ENCODE measurements at regions not wholly inside any gene's neighbourhood (a gene's known extent, or its start where the extent isn't known, plus 50 kb on each side); places are given as distances from the start of the nearest gene placed in this dataset.

DNA sequence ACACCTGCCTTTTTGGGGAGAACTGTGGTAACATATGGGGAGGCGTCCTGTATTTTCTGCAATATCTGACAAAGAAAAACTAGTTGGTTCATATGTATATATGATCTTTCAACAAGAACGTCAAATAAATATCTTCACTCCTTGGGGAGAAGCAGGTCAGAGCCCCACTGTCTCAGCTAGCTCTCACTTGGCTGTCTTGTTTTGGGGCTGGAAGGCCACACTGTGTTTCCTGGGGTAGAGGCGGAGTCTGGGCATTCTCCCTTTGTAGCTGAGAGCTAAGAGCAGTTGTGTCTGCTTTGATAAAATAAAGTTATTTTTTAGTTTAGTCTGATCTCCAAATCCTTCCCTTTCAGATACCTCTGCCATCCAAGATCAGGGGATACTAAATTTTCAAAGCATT, 83.9 kb upstream of the IGFBP3 start:
- TF ChIP-seq, protein P1, sequence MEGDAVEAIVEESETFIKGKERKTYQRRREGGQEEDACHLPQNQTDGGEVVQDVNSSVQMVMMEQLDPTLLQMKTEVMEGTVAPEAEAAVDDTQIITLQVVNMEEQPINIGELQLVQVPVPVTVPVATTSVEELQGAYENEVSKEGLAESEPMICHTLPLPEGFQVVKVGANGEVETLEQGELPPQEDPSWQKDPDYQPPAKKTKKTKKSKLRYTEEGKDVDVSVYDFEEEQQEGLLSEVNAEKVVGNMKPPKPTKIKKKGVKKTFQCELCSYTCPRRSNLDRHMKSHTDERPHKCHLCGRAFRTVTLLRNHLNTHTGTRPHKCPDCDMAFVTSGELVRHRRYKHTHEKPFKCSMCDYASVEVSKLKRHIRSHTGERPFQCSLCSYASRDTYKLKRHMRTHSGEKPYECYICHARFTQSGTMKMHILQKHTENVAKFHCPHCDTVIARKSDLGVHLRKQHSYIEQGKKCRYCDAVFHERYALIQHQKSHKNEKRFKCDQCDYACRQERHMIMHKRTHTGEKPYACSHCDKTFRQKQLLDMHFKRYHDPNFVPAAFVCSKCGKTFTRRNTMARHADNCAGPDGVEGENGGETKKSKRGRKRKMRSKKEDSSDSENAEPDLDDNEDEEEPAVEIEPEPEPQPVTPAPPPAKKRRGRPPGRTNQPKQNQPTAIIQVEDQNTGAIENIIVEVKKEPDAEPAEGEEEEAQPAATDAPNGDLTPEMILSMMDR (IDR thresholded peaks at IDR 0.05; ENCODE audit: low read depth, low read length), result no peak
- no peak overlapping the region for H3K4me3 ChIP-seq (ENCODE audit: low read depth, low read length)

DNA sequence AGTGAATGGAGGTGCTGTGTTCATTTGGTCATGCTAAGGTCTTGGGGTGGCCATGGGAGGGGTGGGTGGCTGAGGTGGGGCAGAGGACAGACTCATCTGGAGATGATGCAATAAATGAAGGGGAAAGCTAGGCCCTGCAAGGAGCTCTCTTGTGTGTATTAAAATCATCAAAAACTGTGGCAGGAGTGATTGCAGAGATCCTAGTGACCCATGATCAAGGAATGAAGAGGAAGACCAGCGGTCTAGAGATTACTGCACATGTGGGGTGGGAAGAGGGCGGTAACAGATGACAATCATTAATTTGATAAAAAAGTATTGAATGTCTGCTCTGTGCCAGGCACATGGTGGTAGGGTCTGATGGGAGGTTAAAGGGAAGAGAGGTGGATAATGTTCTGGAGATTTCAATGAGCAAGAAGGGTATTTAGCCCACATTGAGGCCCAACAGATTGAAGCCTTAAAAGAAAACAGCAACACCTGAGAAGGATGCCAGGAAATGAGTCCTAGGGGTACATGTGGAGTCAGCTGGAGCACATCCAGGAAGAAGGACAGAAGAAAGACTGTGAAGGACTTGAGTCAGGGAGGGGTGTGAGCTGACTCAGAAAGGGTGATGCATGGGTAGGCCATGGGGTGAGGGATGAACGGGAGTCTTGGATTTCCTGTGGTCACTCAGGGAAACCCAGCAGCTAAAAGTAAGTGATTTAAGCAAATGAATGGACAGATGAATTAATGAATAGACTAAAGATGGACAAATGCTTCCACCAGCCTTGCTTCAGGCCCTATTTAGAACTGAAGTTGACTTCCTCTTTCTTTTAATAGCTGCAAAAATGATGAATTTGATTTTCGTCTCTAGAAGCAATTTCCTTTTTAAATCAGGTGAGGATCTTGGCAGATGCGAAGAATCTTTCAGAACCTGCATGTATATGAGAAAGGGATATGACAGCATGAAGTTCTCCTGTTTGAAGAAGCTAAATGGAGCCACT, 83.1 kb upstream of the IGFBP3 start:
- no peak overlapping the region for H3K4me3 ChIP-seq (ENCODE audit: low read depth, low read length)
- TF ChIP-seq, protein P1 (IDR thresholded peaks at IDR 0.05; ENCODE audit: low read depth, low read length), result no peak

DNA sequence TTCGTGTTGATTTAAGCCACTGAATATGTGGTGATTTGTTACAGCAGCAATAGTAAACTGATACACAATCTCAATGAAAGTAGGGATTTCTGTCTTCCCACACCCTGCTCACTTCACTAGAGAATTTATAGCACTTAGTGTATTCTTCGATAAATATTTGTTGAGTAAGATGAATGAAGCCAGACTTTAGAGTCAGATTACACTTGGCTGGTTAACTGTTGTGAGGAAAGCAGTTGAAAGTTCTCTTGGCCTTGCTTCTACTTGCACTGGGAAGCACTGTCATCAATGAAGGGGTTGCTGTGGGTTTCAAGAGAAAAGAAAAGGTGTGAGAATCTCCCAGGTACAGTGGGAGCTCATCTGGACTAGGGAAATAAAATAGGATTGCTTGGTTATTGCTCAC, 82.1 kb upstream of the IGFBP3 start:
- H3K4me3 ChIP-seq (ENCODE audit: low read depth, low read length), result no peak overlapping the region
- TF ChIP-seq, protein P1 (IDR thresholded peaks at IDR 0.05; ENCODE audit: low read depth, low read length), result no peak

DNA sequence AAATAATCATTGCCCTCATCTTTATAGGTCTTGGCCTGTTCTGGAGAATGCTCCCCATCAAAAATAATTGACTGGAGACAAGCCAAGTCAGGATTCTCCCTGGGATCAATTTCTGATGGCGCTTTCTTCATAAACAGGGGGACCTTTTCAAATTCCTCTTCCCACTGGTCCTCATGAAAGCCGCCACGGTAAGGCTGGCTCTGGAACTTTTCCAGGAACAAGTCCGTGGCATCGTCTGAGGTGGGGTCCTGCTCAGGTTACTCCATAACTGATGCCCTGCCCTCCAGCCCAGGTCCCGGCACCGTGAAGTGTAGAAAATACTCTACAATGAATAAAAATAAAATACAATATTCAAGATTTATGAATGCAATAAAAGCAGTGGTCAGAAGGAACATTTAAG, 79.4 kb upstream of the IGFBP3 start:
- TF ChIP-seq, protein P1 (IDR thresholded peaks at IDR 0.05; ENCODE audit: low read depth, low read length), result no peak

DNA sequence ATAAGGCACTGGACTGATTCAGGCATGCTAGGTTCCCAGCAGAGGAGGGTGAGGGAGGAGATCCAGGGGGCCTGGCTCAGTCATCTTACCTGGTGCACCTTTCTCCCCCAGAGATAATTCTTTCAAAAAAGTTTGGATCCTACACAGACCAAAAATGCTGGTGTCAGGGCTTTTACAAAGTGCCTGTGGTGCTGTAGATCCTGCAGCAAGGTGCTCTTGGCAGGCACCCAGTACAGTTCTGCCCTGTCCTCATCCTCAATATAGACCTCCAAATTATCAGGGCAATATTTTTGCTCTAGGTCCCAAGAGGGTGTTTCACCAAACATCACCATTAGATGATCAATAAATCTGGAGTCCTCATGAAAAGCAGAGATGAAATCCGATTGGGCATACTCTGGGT, 78.5 kb upstream of the IGFBP3 start:
- TF ChIP-seq, protein P1 (IDR thresholded peaks at IDR 0.05; ENCODE audit: low read depth, low read length), result no peak
- H3K4me3 ChIP-seq (ENCODE audit: low read depth, low read length), result no peak overlapping the region

More for the DNA sequence above, 79.4 kb upstream of the IGFBP3 start:
- no peak overlapping the region for H3K4me3 ChIP-seq (ENCODE audit: low read depth, low read length)

DNA sequence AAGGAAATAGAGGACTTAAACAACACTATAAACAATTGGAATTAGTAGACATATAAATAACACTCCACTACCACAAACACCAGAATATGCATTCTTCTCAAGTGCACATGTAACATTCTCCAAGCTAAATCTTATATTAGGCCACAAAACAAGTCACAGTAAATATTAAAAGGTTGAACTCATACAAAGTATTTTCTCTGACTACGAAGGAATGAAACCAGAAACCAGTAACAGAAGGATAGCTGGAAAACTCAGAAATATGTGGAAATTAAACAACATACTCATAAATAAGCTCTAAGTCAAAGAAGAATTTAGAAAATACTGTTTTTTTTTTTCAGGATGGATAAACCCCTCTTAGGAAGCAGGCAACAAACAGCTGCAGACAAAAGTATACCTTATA, 77.4 kb upstream of the IGFBP3 start:
- TF ChIP-seq, protein P1 (IDR thresholded peaks at IDR 0.05; ENCODE audit: low read depth, low read length), result no peak
- no peak overlapping the region for H3K4me3 ChIP-seq (ENCODE audit: low read depth, low read length)

DNA sequence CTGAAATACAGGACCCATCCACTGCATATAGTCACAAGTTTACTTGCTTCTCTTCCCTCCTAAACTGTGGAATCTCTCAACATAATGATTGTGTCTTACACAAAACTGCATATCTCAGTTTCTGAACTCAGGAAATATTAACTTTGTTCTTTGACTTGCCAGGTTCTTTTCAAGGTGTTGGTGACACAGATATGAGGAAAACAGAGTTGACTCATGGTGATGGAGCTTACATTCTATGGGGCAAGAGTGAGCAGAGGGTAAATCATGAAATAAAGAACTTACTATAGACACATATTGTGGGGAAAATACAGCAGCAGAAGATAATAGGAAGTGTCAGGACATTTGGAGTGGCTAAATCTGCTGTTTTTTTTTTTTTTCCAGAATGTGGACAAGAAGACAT, 72.5 kb upstream of the IGFBP3 start:
- no peak overlapping the region for H3K4me3 ChIP-seq (ENCODE audit: low read depth, low read length)
- TF ChIP-seq, protein P1 (IDR thresholded peaks at IDR 0.05; ENCODE audit: low read depth, low read length), result no peak

All from WI38 (cell line).